ENCODE measurements at regions not wholly inside any gene's neighbourhood (a gene's known extent, or its start where the extent isn't known, plus 50 kb on each side); places are given as distances from the start of the nearest gene placed in this dataset.
"Not testable (repeated sequence)": the region's sequence is repeated elsewhere in the genome, so short reads cannot be mapped to it uniquely, and the experiment has no call there.

GRCh38 chr5:30458681-30459080 lies 734.8 kb upstream of the CDH6 start:
- no peak for DNase-seq (ENCODE audit: extremely low read depth in 1 of 11, low read depth in 9 of 11, low spot score in 4 of 11)

- not testable (repeated sequence) for DNase-seq (ENCODE audit: extremely low read depth in 1 of 11, low read depth in 9 of 11, low spot score in 4 of 11)
These were observed 738.0 kb upstream of the CDH6 start for GRCh38 chr5:30455484-30455883.

GRCh38 chr5:30453168-30453567 lies 740.3 kb upstream of the CDH6 start:
- DNase-seq (ENCODE audit: extremely low read depth in 1 of 11, low read depth in 9 of 11, low spot score in 4 of 11) = no peak

GRCh38 chr5:30450153-30450552 lies 743.3 kb upstream of the CDH6 start:
- no peak for DNase-seq (ENCODE audit: extremely low read depth in 1 of 11, low read depth in 9 of 11, low spot score in 4 of 11)

- no peak for DNase-seq (ENCODE audit: extremely low read depth in 1 of 11, low read depth in 9 of 11, low spot score in 4 of 11)
These were observed 746.1 kb upstream of the CDH6 start for GRCh38 chr5:30447431-30447830.

GRCh38 chr5:30446456-30446855 lies 747.0 kb upstream of the CDH6 start:
- DNase-seq (ENCODE audit: extremely low read depth in 1 of 11, low read depth in 9 of 11, low spot score in 4 of 11) = no peak

GRCh38 chr5:30438785-30439184 lies 754.7 kb upstream of the CDH6 start:
- no peak for DNase-seq (ENCODE audit: extremely low read depth in 1 of 11, low read depth in 9 of 11, low spot score in 4 of 11)

- no peak for DNase-seq (ENCODE audit: extremely low read depth in 1 of 11, low read depth in 9 of 11, low spot score in 4 of 11)
These were observed 756.8 kb upstream of the CDH6 start for GRCh38 chr5:30436691-30437090.

- DNase-seq (ENCODE audit: extremely low read depth in 1 of 11, low read depth in 9 of 11, low spot score in 4 of 11) = not testable (repeated sequence)
These were observed 764.5 kb upstream of the CDH6 start for GRCh38 chr5:30428866-30429407.

GRCh38 chr5:30414078-30414477 lies 779.4 kb upstream of the CDH6 start:
- DNase-seq (ENCODE audit: extremely low read depth in 1 of 11, low read depth in 9 of 11, low spot score in 4 of 11) = no peak

- no peak for DNase-seq (ENCODE audit: extremely low read depth in 1 of 11, low read depth in 9 of 11, low spot score in 4 of 11)
These were observed 779.9 kb upstream of the CDH6 start for GRCh38 chr5:30413540-30413939.

- DNase-seq (ENCODE audit: extremely low read depth in 1 of 11, low read depth in 9 of 11, low spot score in 4 of 11) = no peak
These were observed 787.7 kb upstream of the CDH6 start for GRCh38 chr5:30405821-30406220.

GRCh38 chr5:30401479-30402058 lies 791.9 kb upstream of the CDH6 start:
- peak in 9 of 11 donors; percentile 3 to 13 (median 8) for DNase-seq (ENCODE audit: extremely low read depth in 1 of 11, low read depth in 9 of 11, low spot score in 4 of 11)

- DNase-seq (ENCODE audit: extremely low read depth in 1 of 11, low read depth in 9 of 11, low spot score in 4 of 11) = no peak
These were observed 795.1 kb upstream of the CDH6 start for GRCh38 chr5:30398423-30398822.

GRCh38 chr5:30392897-30393296 lies 800.6 kb upstream of the CDH6 start:
- DNase-seq (ENCODE audit: extremely low read depth in 1 of 11, low read depth in 9 of 11, low spot score in 4 of 11) = no peak

- DNase-seq (ENCODE audit: extremely low read depth in 1 of 11, low read depth in 9 of 11, low spot score in 4 of 11) = no peak
These were observed 803.4 kb upstream of the CDH6 start for GRCh38 chr5:30390095-30390494.

- DNase-seq (ENCODE audit: extremely low read depth in 1 of 11, low read depth in 9 of 11, low spot score in 4 of 11) = no peak
These were observed 805.4 kb upstream of the CDH6 start for GRCh38 chr5:30387974-30388632.

- no peak for DNase-seq (ENCODE audit: extremely low read depth in 1 of 11, low read depth in 9 of 11, low spot score in 4 of 11)
These were observed 807.7 kb upstream of the CDH6 start for GRCh38 chr5:30385754-30386153.

- DNase-seq (ENCODE audit: extremely low read depth in 1 of 11, low read depth in 9 of 11, low spot score in 4 of 11) = no peak
These were observed 809.3 kb upstream of the CDH6 start for GRCh38 chr5:30384171-30384570.

- no peak for DNase-seq (ENCODE audit: extremely low read depth in 1 of 11, low read depth in 9 of 11, low spot score in 4 of 11)
These were observed 813.3 kb upstream of the CDH6 start for GRCh38 chr5:30380228-30380627.

- DNase-seq (ENCODE audit: extremely low read depth in 1 of 11, low read depth in 9 of 11, low spot score in 4 of 11) = no peak
These were observed 816.6 kb upstream of the CDH6 start for GRCh38 chr5:30376848-30377247.
